DND-41 (cell line): ENCODE measurements at regions not wholly inside any gene's neighbourhood (a gene's known extent, or its start where the extent isn't known, plus 50 kb on each side); places are given as distances from the start of the nearest gene placed in this dataset.

Experiments used
- ATAC-seq: fragments of 200-7000 bp; cut with Tn5 transposase; 3 replicates; pipeline ENCODE4 v1.9.1; 2021; ENCODE audit warnings: low read depth; ENCODE audit not compliant: insufficient read depth
- DNase-seq: peaks from one replicate; pipeline ENCODE4 v3.0.0-alpha.2; 2020
- H2AFZ ChIP-seq: 2 replicates; pipeline ENCODE4 v1.6.0; 2012; ENCODE audit warnings: low read depth, low read length
- H3K27ac ChIP-seq: 2 replicates; pipeline ENCODE4 v1.5.1; 2012; ENCODE audit warnings: low read length, inconsistent platforms
- H3K27me3 ChIP-seq: fragments of 200-600 bp; sonication (generic); 2 replicates; pipeline ENCODE4 v1.6.0; 2012; ENCODE audit warnings: low read length, mild to moderate bottlenecking, inconsistent platforms; ENCODE audit not compliant: insufficient read depth, poor library complexity
- H3K36me3 ChIP-seq: 2 replicates; pipeline ENCODE4 v1.5.1; 2012; ENCODE audit warnings: low read length, inconsistent platforms; ENCODE audit not compliant: insufficient read depth
- H3K4me1 ChIP-seq: 2 replicates; pipeline ENCODE4 v1.5.1; 2012; ENCODE audit warnings: mild to moderate bottlenecking, low read length; ENCODE audit not compliant: insufficient read depth
- H3K4me2 ChIP-seq: 2 replicates; pipeline ENCODE4 v1.6.0; 2012; ENCODE audit warnings: mild to moderate bottlenecking, moderate library complexity, low read length, inconsistent platforms; ENCODE audit not compliant: insufficient read depth
- H3K4me3 ChIP-seq, 2 experiments: fragments of 200-600 bp in 1 of 2; shearing (Covaris generic) in 1 of 2; 2 replicates each; pipeline ENCODE4 v1.5.1; 2012 to 2016; ENCODE audit warnings: inconsistent platforms in 2 of 2, low read length in 2 of 2, mild to moderate bottlenecking in 2 of 2, low read depth in 1 of 2, moderate library complexity in 1 of 2
- H3K79me2 ChIP-seq: 2 replicates; pipeline ENCODE4 v1.6.0; 2012; ENCODE audit warnings: low read length, inconsistent platforms; ENCODE audit not compliant: insufficient read depth
- H3K9ac ChIP-seq: 2 replicates; pipeline ENCODE4 v1.6.0; 2012; ENCODE audit warnings: low read depth, mild to moderate bottlenecking, inconsistent platforms, low read length, moderate library complexity
- H3K9me3 ChIP-seq: 2 replicates; pipeline ENCODE4 v1.5.1; 2012; ENCODE audit warnings: low read length, moderate library complexity, mild to moderate bottlenecking, inconsistent platforms; ENCODE audit not compliant: insufficient read depth, severe bottlenecking
- H4K20me1 ChIP-seq: 2 replicates; pipeline ENCODE4 v1.6.0; 2012; ENCODE audit warnings: low read length; ENCODE audit not compliant: insufficient read depth
- CTCF ChIP-seq: IDR thresholded peaks from 2 replicates; pipeline ENCODE4 v1.5.1; 2012; ENCODE audit warnings: borderline replicate concordance, low read length, moderate library complexity, mild to moderate bottlenecking; ENCODE audit not compliant: poor library complexity, severe bottlenecking; ENCODE audit errors: extremely low read depth
- EZH2 ChIP-seq: IDR thresholded peaks from 3 replicates; pipeline ENCODE4 v1.6.1; 2012; ENCODE audit warnings: borderline replicate concordance, low read depth, mild to moderate bottlenecking, moderate library complexity, low read length, inconsistent platforms; ENCODE audit not compliant: severe bottlenecking

GRCh38 chr10:28785018-28785417 is 107.7 kb downstream of the BAMBI start:
- H3K27ac ChIP-seq, result no peak overlapping the region
- H3K9ac ChIP-seq, result no peak overlapping the region
- DNase-seq, result no peak
- H4K20me1 ChIP-seq, result no peaks in the 10 kb centered on the region
- H2AFZ ChIP-seq, result no peak overlapping the region
- no peak for ATAC-seq
- no peaks in the 10 kb centered on the region for H3K36me3 ChIP-seq
- H3K79me2 ChIP-seq, result no peaks in the 10 kb centered on the region
- no peak overlapping the region for H3K4me3 ChIP-seq
- no peaks in the 10 kb centered on the region for H3K27me3 ChIP-seq
- no peaks in the 10 kb centered on the region for H3K9me3 ChIP-seq
- no peak for TF ChIP-seq EZH2
- TF ChIP-seq CTCF, result no peak
- no peaks in the 10 kb centered on the region for H3K4me1 ChIP-seq
- H3K4me2 ChIP-seq, result no peak overlapping the region

GRCh38 chr10:28788252-28788651 is 110.9 kb downstream of the BAMBI start:
- Histone ChIP-seq H2AFZ (no peak overlapping the region), H3K27me3 (no peaks in the 10 kb centered on the region), H3K27ac (no peak overlapping the region), H3K4me1 (no peaks in the 10 kb centered on the region), H3K79me2 (no peaks in the 10 kb centered on the region), H3K9ac (no peak overlapping the region), H3K4me2 (no peak overlapping the region), H3K9me3 (no peaks in the 10 kb centered on the region), H3K4me3 (no peak overlapping the region), H4K20me1 (no peaks in the 10 kb centered on the region), H3K36me3 (no peaks in the 10 kb centered on the region)
- DNase-seq (no peak), ATAC-seq (no peak; the same call in 2 of the 3 replicates)
- TF ChIP-seq CTCF, result no peak
- no peak for TF ChIP-seq EZH2

GRCh38 chr10:28788762-28789161 is 111.4 kb downstream of the BAMBI start:
- no peak overlapping the region for H2AFZ ChIP-seq
- H3K9me3 ChIP-seq, result no peaks in the 10 kb centered on the region
- no peak overlapping the region for H3K9ac ChIP-seq
- H3K36me3 ChIP-seq, result no peaks in the 10 kb centered on the region
- no peaks in the 10 kb centered on the region for H3K27me3 ChIP-seq
- no peak for DNase-seq
- H3K27ac ChIP-seq, result no peak overlapping the region
- no peak for ATAC-seq
- TF ChIP-seq EZH2 (no peak), CTCF (no peak)
- H4K20me1 ChIP-seq, result no peaks in the 10 kb centered on the region
- no peak overlapping the region for H3K4me2 ChIP-seq
- no peaks in the 10 kb centered on the region for H3K4me1 ChIP-seq
- H3K4me3 ChIP-seq, result no peak overlapping the region
- no peaks in the 10 kb centered on the region for H3K79me2 ChIP-seq

- H3K4me1 ChIP-seq, result no peaks in the 10 kb centered on the region
- DNase-seq (no peak), ATAC-seq (no peak)
- no peaks in the 10 kb centered on the region for H3K36me3 ChIP-seq
- H3K27me3 ChIP-seq, result no peaks in the 10 kb centered on the region
- H3K4me2 ChIP-seq, result no peak overlapping the region
- H2AFZ ChIP-seq, result no peak overlapping the region
- no peaks in the 10 kb centered on the region for H3K79me2 ChIP-seq
- H4K20me1 ChIP-seq, result no peaks in the 10 kb centered on the region
- no peak overlapping the region for H3K4me3 ChIP-seq
- no peak overlapping the region for H3K27ac ChIP-seq
- no peak overlapping the region for H3K9ac ChIP-seq
- TF ChIP-seq EZH2 (no peak), CTCF (no peak)
- H3K9me3 ChIP-seq, result no peaks in the 10 kb centered on the region
These were observed 112.8 kb downstream of the BAMBI start for GRCh38 chr10:28790146-28790545.
